Neural cell (in vitro differentiated cells): ENCODE measurements at regions not wholly inside any gene's neighbourhood (a gene's known extent, or its start where the extent isn't known, plus 50 kb on each side); places are given as distances from the start of the nearest gene placed in this dataset.

ENCODE experiments used
- CTCF ChIP-seq: fragments of 450-650 bp; IDR thresholded peaks from 2 replicates; pipeline ENCODE4 v1.5.1; 2014; ENCODE audit warnings: antibody characterized with exemption, mild to moderate bottlenecking, moderate library complexity; ENCODE audit not compliant: poor library complexity, severe bottlenecking
- EP300 ChIP-seq: fragments of 450-650 bp; conservative IDR thresholded peaks from 2 replicates; pipeline ENCODE4 v1.6.1; 2014; ENCODE audit warnings: antibody characterized with exemption, mild to moderate bottlenecking, moderate library complexity; ENCODE audit not compliant: poor library complexity, severe bottlenecking
- EZH2 ChIP-seq: fragments of 200-600, 300-800 bp; shearing (Covaris generic), sonication (generic); IDR thresholded peaks from 2 replicates; pipeline ENCODE4 v1.6.1; 2014; ENCODE audit warnings: antibody characterized with exemption, low read length, borderline replicate concordance, mild to moderate bottlenecking; ENCODE audit not compliant: insufficient read depth, poor library complexity, severe bottlenecking
- MXI1 ChIP-seq: fragments of 450-650 bp; conservative IDR thresholded peaks from 2 replicates; pipeline ENCODE4 v1.6.1; 2014; ENCODE audit warnings: antibody characterized with exemption, mild to moderate bottlenecking; ENCODE audit not compliant: poor library complexity, severe bottlenecking
- RAD21 ChIP-seq: fragments of 450-650 bp; conservative IDR thresholded peaks from 2 replicates; pipeline ENCODE4 v1.6.1; 2014; ENCODE audit warnings: antibody characterized with exemption, mild to moderate bottlenecking, moderate library complexity
- SMC3 ChIP-seq: fragments of 450-650 bp; conservative IDR thresholded peaks from 2 replicates; pipeline ENCODE4 v1.6.1; 2014; ENCODE audit warnings: antibody characterized with exemption, mild to moderate bottlenecking, moderate library complexity; ENCODE audit not compliant: poor library complexity

- TF ChIP-seq MXI1 (no peak), CTCF (no peak), EP300 (no peak), RAD21 (no peak), EZH2 (no peak), SMC3 (no peak)
Observed at GRCh38 chr18:39241534-39241933, 1675.9 kb upstream of the CELF4 start.
